Activated naive CD4-positive, alpha-beta T cell treated with anti-CD3 and anti-CD28 coated beads, Interleukin-2, amount 50 U/mL, for 24 hours (primary cell): ENCODE measurements at regions not wholly inside any gene's neighbourhood (a gene's known extent, or its start where the extent isn't known, plus 50 kb on each side); places are given as distances from the start of the nearest gene placed in this dataset.
"Not testable (repeated sequence)": the region's sequence is repeated elsewhere in the genome, so short reads cannot be mapped to it uniquely, and the experiment has no call there.

Source experiments
- H3K27ac Mint-ChIP-seq: one replicate; pipeline ENCODE4 v1.8.0; 2021; ENCODE audit warnings: mild to moderate bottlenecking, mixed read lengths
- H3K27me3 Mint-ChIP-seq: one replicate; pipeline ENCODE4 v1.8.0; 2021; ENCODE audit warnings: mixed read lengths
- H3K36me3 Mint-ChIP-seq: one replicate; pipeline ENCODE4 v1.8.0; 2021; ENCODE audit warnings: mixed read lengths
- H3K4me1 Mint-ChIP-seq: one replicate; pipeline ENCODE4 v1.8.0; 2021; ENCODE audit warnings: mixed read lengths
- H3K4me3 Mint-ChIP-seq: one replicate; pipeline ENCODE4 v1.8.0; 2021; ENCODE audit warnings: mild to moderate bottlenecking, mixed read lengths
- H3K9me3 Mint-ChIP-seq: one replicate; pipeline ENCODE4 v1.8.0; 2021; ENCODE audit warnings: mixed read lengths

DNA sequence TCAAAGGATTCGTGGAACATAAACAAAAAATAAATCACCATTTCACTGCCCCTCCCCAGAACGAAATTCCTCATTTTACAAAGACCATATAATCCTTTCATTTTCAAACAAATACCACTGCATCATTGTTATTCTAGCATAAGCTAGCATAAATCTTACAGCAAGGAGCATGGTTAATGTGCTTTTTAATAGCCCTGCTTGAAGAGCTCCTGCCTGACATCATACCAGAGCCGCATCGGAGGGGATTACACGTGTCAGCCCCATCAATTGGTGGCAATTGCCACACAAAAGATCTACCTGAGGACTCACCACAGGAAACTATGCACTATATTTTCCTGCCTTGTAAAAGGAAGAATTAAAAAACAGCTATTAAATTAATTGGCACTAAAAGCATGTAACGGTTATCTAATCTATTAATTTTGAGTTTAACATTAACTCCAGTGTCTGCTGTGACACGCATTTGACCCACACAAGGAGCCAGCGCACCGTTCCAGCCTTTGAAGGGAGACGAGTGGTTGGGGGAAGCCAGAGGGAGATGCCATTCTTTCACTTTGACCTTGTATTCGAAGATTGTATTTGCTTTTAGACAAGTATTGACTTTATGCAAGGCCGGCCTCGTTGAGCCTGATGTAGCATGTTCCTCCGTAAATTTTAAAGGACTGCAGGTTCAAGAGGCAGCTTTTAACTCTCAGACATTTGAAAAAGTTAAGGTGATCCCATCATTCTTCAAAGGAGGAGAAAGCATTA lies 261.1 kb upstream of the RNF32 start:
- H3K4me3 Mint-ChIP-seq: no peak overlapping the region
- H3K27ac Mint-ChIP-seq: no peak overlapping the region

DNA sequence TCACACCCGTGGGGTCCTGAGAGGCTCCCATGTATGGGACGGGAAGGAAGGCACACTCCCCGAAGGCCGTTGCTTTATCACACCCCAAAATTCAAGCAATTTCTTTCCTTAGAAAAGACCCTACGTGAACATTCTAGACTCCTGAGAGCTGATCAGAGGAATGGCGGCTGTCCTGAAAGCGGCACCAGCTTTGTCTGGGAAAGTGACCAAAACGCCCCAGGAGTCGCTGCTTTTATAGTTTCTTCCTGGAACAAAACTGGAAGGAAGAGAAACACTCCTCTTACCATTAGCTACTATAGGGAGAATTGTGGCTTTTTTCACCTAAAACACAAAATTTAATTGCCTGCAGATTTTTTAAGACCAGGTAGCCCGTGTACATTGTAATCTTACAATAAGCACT lies 261.8 kb upstream of the RNF32 start:
- Mint-ChIP-seq H3K4me3 (no peak overlapping the region), H3K4me1 (no peaks in the 10 kb centered on the region), H3K9me3 (no peaks in the 10 kb centered on the region), H3K36me3 (no peaks in the 10 kb centered on the region), H3K27ac (no peak overlapping the region), H3K27me3 (peaks cover 9% of the 10 kb centered on the region)

More for the DNA sequence above, 261.1 kb upstream of the RNF32 start:
- H3K27me3 Mint-ChIP-seq: peaks cover 9% of the 10 kb centered on the region
- H3K36me3 Mint-ChIP-seq: no peaks in the 10 kb centered on the region
- H3K4me1 Mint-ChIP-seq: no peaks in the 10 kb centered on the region
- H3K9me3 Mint-ChIP-seq: no peaks in the 10 kb centered on the region

DNA sequence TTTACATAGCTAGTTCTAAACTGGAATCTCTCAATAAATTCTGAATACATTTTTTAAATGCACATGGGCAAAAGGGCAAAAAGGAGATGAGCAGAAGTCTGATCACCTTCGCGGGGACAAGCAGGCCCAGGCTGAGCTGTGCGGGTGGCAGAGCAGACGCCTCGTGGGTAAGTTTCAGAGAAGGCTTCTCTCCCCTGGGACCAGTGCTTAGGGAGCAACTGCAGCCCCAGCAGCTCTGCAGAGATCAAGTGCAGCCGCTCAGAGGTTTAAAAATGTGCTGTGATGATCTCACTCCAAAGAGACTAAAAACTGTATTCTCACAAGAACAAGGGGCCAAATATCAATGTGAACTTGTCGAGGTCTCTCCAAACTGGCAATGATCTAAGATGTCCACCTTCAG lies 264.3 kb upstream of the RNF32 start:
- H3K4me1 Mint-ChIP-seq: no peaks in the 10 kb centered on the region
- H3K36me3 Mint-ChIP-seq: no peaks in the 10 kb centered on the region

DNA sequence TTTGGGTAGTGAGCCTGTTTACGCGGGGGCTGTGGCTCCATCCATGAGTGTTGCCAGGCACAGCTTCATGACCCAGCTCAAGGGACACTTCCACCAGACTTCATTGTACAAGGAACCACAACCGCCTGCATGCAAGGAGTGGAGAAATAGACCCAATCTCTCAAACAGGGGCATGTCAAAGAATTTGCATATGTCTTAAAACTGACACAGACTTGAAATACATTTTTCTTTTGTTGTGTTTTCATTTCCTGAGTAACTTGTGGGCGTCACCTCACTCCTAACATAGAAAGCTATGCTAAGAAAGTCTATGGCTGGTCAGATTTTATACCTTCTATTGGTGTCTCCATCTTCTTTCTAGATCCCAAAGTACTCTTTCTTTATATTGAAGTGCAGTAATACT lies 266.2 kb upstream of the RNF32 start:
- Mint-ChIP-seq H3K27me3 (peaks cover 12% of the 10 kb centered on the region), H3K4me1 (no peaks in the 10 kb centered on the region), H3K36me3 (no peaks in the 10 kb centered on the region), H3K9me3 (peaks cover 12% of the 10 kb centered on the region), H3K27ac (no peak overlapping the region), H3K4me3 (no peak overlapping the region)

More for the DNA sequence above, 264.3 kb upstream of the RNF32 start:
- peaks cover 7% of the 10 kb centered on the region for H3K9me3 Mint-ChIP-seq
- H3K4me3 Mint-ChIP-seq: no peak overlapping the region
- no peak overlapping the region for H3K27ac Mint-ChIP-seq
- peaks cover 12% of the 10 kb centered on the region for H3K27me3 Mint-ChIP-seq

DNA sequence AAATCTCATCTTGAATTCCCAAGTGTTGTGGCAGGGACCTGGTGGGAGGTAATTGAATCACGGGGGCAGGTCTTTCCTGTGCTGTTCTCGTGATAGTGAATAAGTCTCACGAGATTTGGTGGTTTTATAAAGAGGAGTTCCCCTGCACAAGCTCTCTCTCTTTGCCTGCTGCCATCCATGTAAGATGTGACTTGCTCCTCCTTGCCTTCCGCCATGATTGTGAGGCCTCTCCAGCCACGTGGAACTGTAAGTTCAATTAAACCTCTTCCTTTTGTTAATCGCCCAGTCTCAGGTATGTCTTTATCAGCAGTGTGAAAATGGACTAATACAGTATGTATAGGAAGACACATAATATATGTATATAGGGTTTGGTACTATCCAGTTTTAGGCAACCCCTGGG lies 270.6 kb upstream of the RNF32 start:
- not testable (repeated sequence) for H3K4me1 Mint-ChIP-seq, H3K4me3 Mint-ChIP-seq, H3K27me3 Mint-ChIP-seq, H3K27ac Mint-ChIP-seq, H3K36me3 Mint-ChIP-seq
- peaks cover 19% of the 10 kb centered on the region for H3K9me3 Mint-ChIP-seq

DNA sequence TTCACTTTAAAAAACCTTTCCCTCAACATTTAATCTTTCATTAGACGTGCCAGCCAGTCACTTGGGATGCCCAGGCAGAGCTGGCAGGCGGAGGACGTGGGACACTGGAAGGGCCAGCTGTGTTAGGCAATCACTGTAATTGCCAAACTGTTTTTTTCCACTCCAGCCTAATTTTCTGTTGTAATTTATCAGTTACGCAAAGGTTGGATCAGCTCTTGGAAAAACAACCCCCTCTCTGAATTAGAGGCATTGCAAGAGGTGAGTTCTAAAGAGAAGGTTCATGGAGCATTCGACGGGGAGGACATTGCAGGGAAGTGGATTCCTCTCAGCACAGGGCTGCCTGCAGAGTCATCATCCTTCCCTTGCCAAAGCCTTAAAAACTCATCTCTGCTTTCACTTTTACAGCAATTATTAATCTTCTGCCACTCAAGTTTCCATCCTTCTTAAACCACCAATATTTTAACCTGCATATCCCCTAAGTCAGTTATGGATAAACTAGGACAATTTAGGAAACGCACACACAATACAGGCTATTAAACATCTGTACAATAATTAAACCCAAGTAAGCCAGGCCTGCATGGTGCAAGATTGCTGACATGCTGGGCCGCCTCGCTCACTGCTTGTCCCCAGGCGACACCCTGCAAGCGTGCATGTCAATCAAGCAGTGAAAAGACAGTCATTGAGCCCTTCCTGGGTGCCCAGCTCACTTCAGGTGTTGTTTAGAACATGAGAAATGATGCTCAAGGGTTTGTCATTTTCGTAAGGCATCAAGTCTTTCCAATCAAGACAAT lies 272.3 kb upstream of the RNF32 start:
- Mint-ChIP-seq H3K4me3 (no peak overlapping the region), H3K27ac (no peak overlapping the region), H3K27me3 (peaks cover 3% of the 10 kb centered on the region), H3K36me3 (no peaks in the 10 kb centered on the region), H3K4me1 (no peaks in the 10 kb centered on the region), H3K9me3 (peaks cover 19% of the 10 kb centered on the region)

DNA sequence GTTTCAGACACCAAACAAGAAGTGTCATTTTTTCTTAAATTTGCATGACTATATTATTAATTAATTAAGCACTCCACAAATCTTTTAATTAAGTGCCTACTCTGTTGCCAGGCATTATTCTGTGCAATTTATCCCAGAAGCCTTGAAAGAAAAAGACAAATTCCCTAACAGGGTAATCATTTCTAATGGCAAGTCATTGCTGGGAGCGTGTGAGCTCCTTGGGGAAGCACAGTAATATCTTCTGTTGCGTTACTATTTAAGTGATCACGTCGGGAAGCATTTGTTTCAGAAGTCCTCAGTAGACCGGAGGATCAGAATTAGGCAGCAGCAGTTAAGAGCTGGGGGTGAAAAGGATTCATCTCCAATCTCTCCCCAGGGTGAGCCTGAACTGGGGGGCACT lies 276.8 kb upstream of the RNF32 start:
- Mint-ChIP-seq H3K36me3 (no peaks in the 10 kb centered on the region), H3K9me3 (peaks cover 4% of the 10 kb centered on the region), H3K27me3 (no peaks in the 10 kb centered on the region), H3K4me1 (no peaks in the 10 kb centered on the region), H3K4me3 (no peak overlapping the region), H3K27ac (no peak overlapping the region)

DNA sequence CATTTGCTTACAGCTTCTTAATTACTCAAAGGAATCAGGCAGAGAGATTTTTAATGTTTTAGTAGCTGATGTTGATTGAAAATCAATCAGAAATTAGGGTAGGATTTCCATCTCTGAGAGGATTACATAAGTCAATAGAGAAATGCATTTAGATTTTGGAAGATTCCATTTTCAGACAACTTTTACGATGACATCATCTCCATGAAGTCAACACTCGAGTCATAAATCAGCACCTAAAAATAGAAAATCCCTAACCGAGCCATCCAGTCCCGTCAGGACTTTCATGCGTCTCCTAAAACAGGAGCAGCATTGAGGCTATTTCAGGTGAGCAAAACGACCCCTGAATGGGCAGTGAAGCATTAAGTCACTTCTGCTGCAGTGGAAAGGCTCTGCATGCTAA lies 279.7 kb upstream of the RNF32 start:
- H3K36me3 Mint-ChIP-seq: no peaks in the 10 kb centered on the region
- H3K9me3 Mint-ChIP-seq: no peaks in the 10 kb centered on the region
- no peaks in the 10 kb centered on the region for H3K4me1 Mint-ChIP-seq
- H3K4me3 Mint-ChIP-seq: no peak overlapping the region
- H3K27ac Mint-ChIP-seq: no peak overlapping the region
- H3K27me3 Mint-ChIP-seq: peaks cover 2% of the 10 kb centered on the region

DNA sequence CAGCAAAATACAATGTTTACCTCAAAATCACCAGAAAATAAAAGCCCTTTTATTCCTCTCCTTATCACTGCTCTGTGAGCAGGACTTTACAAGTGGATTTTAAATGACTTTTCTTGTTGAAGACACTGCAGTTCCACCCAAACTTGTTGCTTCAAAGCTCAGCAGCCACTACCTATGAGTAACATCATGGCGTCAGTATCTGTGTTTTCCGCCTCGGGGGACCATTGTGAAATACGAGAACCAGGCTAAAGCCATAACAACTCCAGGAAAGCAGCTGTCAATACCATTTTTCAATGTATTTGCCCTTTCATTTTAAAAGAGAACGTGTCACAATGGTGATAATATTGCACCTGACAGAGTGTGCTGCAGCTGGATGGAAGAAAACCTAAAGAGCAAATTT lies 284.0 kb upstream of the RNF32 start:
- Mint-ChIP-seq H3K4me3 (no peak overlapping the region), H3K27me3 (peaks cover 2% of the 10 kb centered on the region), H3K27ac (no peak overlapping the region), H3K4me1 (no peaks in the 10 kb centered on the region), H3K9me3 (no peaks in the 10 kb centered on the region), H3K36me3 (no peaks in the 10 kb centered on the region)

DNA sequence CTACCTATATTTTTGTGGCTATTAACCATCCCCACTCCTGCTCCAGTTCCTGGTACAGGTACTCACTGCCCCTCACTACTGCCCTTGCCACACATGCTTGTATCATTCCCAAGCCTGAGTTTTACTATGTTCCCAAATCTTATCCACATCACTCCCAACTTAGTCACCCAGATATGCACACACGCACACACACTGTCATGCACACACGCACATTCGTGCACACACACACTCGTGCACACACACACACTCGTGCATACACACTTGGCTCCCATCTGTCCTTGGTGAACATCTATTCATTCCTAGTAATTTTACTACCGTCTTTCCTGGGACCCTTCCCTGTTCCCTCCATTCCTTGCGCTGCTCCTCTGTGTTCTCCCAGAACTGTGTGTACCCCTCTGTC lies 287.2 kb upstream of the RNF32 start:
- Mint-ChIP-seq H3K27me3 (peaks cover 2% of the 10 kb centered on the region), H3K36me3 (no peaks in the 10 kb centered on the region), H3K27ac (no peak overlapping the region), H3K4me1 (no peaks in the 10 kb centered on the region), H3K9me3 (no peaks in the 10 kb centered on the region), H3K4me3 (no peak overlapping the region)

DNA sequence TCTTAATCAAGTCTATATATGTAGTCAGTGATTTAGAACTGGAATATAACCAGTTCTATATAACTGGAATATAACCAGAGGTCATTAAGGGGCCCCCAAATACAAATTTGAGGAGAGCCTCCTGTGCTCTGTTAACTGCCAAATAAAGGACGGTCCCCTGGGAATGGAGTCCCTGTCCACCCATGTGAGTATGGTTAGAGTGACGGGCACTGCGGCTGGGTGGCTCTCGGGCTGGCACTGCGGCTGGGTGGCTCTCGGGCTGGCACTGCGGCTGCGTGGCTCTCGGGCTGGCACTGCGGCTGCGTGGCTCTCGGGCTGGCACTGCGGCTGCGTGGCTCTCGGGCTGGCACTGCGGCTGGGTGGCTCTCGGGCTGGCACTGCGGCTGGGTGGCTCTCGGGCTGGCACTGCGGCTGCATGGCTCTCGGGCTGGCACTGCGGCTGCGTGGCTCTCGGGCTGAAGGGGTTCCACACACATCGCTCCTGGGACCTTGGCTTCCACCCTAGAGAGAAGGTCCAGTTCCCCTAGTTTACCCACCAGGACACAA lies 292.8 kb upstream of the RNF32 start:
- not testable (repeated sequence) for H3K9me3 Mint-ChIP-seq, H3K27me3 Mint-ChIP-seq, H3K36me3 Mint-ChIP-seq, H3K4me3 Mint-ChIP-seq, H3K4me1 Mint-ChIP-seq, H3K27ac Mint-ChIP-seq

DNA sequence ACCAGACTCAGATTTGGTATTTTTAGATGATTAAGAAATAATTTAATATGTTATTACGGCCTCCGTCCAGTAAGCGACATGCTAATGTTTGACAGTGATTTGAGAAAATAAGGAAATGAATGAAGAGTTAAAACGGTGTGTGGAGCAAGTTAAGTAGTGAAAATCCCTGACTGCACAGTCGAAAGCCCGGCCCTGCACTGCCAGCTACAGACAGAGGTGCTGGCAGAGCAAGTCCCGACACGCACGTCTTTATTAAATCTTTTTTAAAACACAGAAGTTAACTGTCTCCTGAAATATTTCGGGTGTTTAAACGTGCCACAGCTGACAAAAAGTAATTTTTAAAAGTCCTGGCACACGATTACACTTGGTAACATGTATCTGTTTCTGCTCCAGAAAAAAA lies 293.4 kb upstream of the RNF32 start:
- H3K27me3 Mint-ChIP-seq: no peaks in the 10 kb centered on the region
- no peaks in the 10 kb centered on the region for H3K9me3 Mint-ChIP-seq
- H3K27ac Mint-ChIP-seq: no peak overlapping the region
- H3K4me3 Mint-ChIP-seq: no peak overlapping the region
- H3K4me1 Mint-ChIP-seq: no peaks in the 10 kb centered on the region
- H3K36me3 Mint-ChIP-seq: no peaks in the 10 kb centered on the region

DNA sequence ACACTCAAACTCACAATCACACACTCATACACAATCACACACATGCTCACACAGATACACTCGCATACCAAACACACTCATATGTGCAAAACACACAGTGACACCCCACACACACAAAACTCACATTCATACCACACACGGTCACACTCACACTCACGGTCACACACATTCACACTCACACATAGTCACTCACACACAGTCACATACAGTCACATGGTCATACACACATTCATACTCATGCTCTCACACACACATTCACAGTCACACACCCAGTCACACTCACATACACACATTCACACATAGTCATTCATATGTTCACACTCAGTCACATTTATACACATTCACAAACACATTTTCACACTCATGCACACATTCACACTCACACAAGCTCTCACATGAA lies 296.0 kb upstream of the RNF32 start:
- Mint-ChIP-seq H3K4me3 (no peak overlapping the region), H3K36me3 (no peaks in the 10 kb centered on the region), H3K27me3 (no peaks in the 10 kb centered on the region), H3K4me1 (no peaks in the 10 kb centered on the region), H3K27ac (no peak overlapping the region), H3K9me3 (no peaks in the 10 kb centered on the region)

DNA sequence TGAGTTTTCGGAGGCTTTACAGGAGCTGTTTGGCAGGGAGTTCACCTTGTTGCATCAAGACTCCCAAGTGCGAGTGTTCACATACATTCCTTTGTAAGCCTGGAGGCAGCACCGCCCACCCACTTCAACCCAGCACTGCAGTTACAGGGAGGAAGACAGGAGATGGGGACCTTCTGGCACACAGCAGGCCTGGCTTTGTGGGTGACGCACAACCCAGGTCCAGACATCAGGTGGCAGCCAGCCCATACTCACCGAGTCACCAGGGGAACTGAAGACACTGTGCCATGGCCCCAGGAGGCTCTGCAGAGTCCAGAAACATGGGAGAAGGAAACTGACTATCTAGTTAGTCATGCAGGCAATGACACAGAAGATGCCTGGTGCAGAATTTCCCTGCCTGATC lies 305.9 kb upstream of the RNF32 start:
- no peaks in the 10 kb centered on the region for H3K36me3 Mint-ChIP-seq
- peaks cover 4% of the 10 kb centered on the region for H3K27me3 Mint-ChIP-seq
- peaks cover 13% of the 10 kb centered on the region for H3K9me3 Mint-ChIP-seq
- H3K27ac Mint-ChIP-seq: no peak overlapping the region
- H3K4me1 Mint-ChIP-seq: no peaks in the 10 kb centered on the region
- no peak overlapping the region for H3K4me3 Mint-ChIP-seq

DNA sequence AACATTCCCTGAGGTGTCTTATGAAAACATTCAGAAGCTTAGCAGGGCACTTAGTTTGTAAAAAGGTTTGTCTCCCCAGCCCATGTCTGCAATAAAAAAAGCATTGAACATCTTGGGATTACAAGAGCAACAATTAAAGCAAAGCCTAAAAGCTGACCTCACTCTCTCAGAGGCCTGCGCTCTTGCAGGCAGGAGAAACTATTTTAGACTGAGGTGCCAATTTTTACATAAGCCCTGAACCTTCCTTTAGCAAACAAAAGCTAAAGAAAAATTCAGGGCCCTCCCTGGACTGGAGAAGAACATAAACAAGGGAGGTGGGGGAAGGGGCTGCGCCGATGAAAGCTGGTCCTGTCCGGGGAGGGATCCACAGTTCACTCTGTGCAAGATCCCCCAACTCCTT lies 312.7 kb upstream of the RNF32 start:
- H3K9me3 Mint-ChIP-seq: peaks cover 13% of the 10 kb centered on the region
- H3K4me3 Mint-ChIP-seq: no peak overlapping the region
- no peaks in the 10 kb centered on the region for H3K4me1 Mint-ChIP-seq
- H3K36me3 Mint-ChIP-seq: no peaks in the 10 kb centered on the region
- no peak overlapping the region for H3K27ac Mint-ChIP-seq
- H3K27me3 Mint-ChIP-seq: peaks cover 2% of the 10 kb centered on the region

DNA sequence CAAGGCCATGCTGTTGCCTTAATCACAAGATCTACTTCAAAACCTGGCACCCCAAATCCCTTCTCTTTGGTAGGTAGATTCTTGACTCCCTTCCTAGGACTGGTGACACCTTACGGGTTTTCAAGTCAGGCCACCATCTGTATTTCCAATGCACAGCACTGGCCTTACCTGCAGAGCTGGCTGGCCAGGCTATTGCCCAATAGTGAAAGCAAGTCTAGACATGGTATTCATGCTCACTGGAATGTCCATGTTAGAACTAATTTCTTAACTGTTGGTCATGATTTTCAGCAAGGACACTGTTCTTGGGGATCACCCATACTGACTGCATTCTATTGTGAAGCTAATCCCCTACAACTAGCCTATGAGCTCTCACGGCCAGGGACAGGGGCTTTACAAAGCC lies 313.1 kb upstream of the RNF32 start:
- H3K27ac Mint-ChIP-seq: no peak overlapping the region

More for the DNA sequence above, 313.1 kb upstream of the RNF32 start:
- Mint-ChIP-seq H3K36me3 (no peaks in the 10 kb centered on the region), H3K4me3 (no peak overlapping the region), H3K4me1 (no peaks in the 10 kb centered on the region), H3K9me3 (peaks cover 13% of the 10 kb centered on the region), H3K27me3 (peaks cover 2% of the 10 kb centered on the region)
